Astrocyte (in vitro differentiated cells and primary cell): ENCODE measurements at regions not wholly inside any gene's neighbourhood (a gene's known extent, or its start where the extent isn't known, plus 50 kb on each side); places are given as distances from the start of the nearest gene placed in this dataset.

Experiments used
- DNase-seq: peaks from one replicate; pipeline ENCODE4 v3.0.0-alpha.2; 2010; ENCODE audit warnings: low read depth
- FAIRE-seq: peaks from 2 replicates; lab custom pipeline; 2011; peaks lifted over from hg19 to GRCh38; lab: Jason Lieb, UNC
- H2AFZ ChIP-seq: 2 replicates; pipeline ENCODE4 v1.6.0; 2012; ENCODE audit warnings: low read depth, low read length, inconsistent platforms
- H3K27ac ChIP-seq: 2 replicates; pipeline ENCODE4 v1.5.1; 2011; ENCODE audit warnings: low read depth, low read length, inconsistent platforms
- H3K27me3 ChIP-seq: 2 replicates; pipeline ENCODE4 v1.6.0; 2011; ENCODE audit warnings: low read length, inconsistent platforms; ENCODE audit not compliant: insufficient read depth
- H3K36me3 ChIP-seq: 2 replicates; pipeline ENCODE4 v1.5.1; 2011; ENCODE audit warnings: low read length, inconsistent platforms; ENCODE audit not compliant: insufficient read depth
- H3K4me1 ChIP-seq: 2 replicates; pipeline ENCODE4 v1.5.1; 2011; ENCODE audit warnings: low read length, inconsistent platforms; ENCODE audit not compliant: insufficient read depth
- H3K4me2 ChIP-seq: 2 replicates; pipeline ENCODE4 v1.6.0; 2012; ENCODE audit warnings: low read length, inconsistent platforms
- H3K4me3 ChIP-seq: 2 replicates; pipeline ENCODE4 v1.5.1; 2011; ENCODE audit warnings: low read depth, mild to moderate bottlenecking, low read length, inconsistent platforms; ENCODE audit not compliant: insufficient read depth
- H3K79me2 ChIP-seq: 2 replicates; pipeline ENCODE4 v1.6.0; 2012; ENCODE audit warnings: mild to moderate bottlenecking, low read length, inconsistent platforms; ENCODE audit not compliant: insufficient read depth
- H3K9ac ChIP-seq: 2 replicates; pipeline ENCODE4 v1.6.0; 2012; ENCODE audit warnings: mild to moderate bottlenecking, low read length, inconsistent platforms
- H3K9me3 ChIP-seq: 2 replicates; pipeline ENCODE4 v1.5.1; 2012; ENCODE audit warnings: low read depth, mild to moderate bottlenecking, low read length, inconsistent platforms; ENCODE audit not compliant: insufficient read depth
- H4K20me1 ChIP-seq: 2 replicates; pipeline ENCODE4 v1.6.0; 2012; ENCODE audit warnings: low read length, inconsistent platforms; ENCODE audit not compliant: insufficient read depth
- H3K27ac Mint-ChIP-seq: one replicate; pipeline ENCODE4 v1.8.0; 2021; ENCODE audit warnings: mild to moderate bottlenecking, mixed read lengths; ENCODE audit not compliant: unreplicated experiment
- H3K27me3 Mint-ChIP-seq: one replicate; pipeline ENCODE4 v1.8.0; 2021; ENCODE audit warnings: low read depth, mixed read lengths; ENCODE audit not compliant: unreplicated experiment
- H3K36me3 Mint-ChIP-seq: one replicate; pipeline ENCODE4 v1.8.0; 2021; ENCODE audit warnings: low read depth, mixed read lengths; ENCODE audit not compliant: unreplicated experiment
- H3K4me1 Mint-ChIP-seq: one replicate; pipeline ENCODE4 v1.8.0; 2021; ENCODE audit warnings: low read depth, mixed read lengths; ENCODE audit not compliant: unreplicated experiment
- H3K4me3 Mint-ChIP-seq: one replicate; pipeline ENCODE4 v1.8.0; 2021; ENCODE audit warnings: mild to moderate bottlenecking, moderate library complexity, mixed read lengths; ENCODE audit not compliant: unreplicated experiment
- H3K9me3 Mint-ChIP-seq: one replicate; pipeline ENCODE4 v1.8.0; 2021; ENCODE audit warnings: mild to moderate bottlenecking, mixed read lengths; ENCODE audit not compliant: unreplicated experiment
- EZH2 ChIP-seq: IDR thresholded peaks from 2 replicates; pipeline ENCODE4 v1.6.1; 2012; ENCODE audit warnings: mild to moderate bottlenecking, low read length, inconsistent platforms; ENCODE audit not compliant: insufficient read depth
- TF ChIP-seq, protein P1 (sequence below): IDR thresholded peaks from 2 replicates; pipeline ENCODE4 v1.5.1; 2011; ENCODE audit warnings: low read depth, mild to moderate bottlenecking, inconsistent platforms, low read length, moderate library complexity; ENCODE audit not compliant: insufficient read depth

DNA sequence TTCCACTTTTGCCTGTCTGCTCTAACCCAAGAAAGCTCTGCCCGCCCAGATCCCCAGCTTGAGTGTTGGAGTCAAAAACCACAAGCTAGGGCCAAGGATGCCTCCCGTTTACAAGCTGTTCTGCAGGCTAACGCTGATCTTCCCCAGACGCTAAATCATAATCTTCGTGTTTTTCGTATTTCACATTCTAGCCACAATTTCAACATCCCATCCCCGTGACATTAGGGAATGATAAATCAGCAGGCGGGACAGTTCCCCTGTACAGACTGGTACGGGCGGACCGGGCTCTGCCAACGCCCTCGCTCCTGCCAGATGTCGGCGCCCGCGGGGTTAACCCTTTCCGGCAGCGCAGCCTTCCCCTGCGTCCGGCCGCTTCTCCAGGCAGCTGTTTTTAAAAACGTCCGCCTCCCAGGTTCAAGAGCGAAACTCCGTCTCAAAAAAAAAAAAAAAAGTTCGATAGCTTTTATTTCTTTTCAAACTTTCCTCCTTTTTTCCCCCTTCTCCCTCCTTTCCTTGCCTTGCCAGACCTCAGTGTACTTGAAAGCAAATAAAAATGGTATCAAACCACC lies 81.0 kb upstream of the BNC1 start:
- Histone ChIP-seq H3K27me3 (peaks cover 10% of the 10 kb centered on the region), H3K4me3 (peak overlapping the region; percentile 61), H3K9me3 (no peaks in the 10 kb centered on the region), H3K4me1 (peaks cover 3% of the 10 kb centered on the region), H3K27ac (no peak overlapping the region), H2AFZ (peak overlapping the region; percentile 84), H3K36me3 (no peaks in the 10 kb centered on the region), H3K79me2 (no peaks in the 10 kb centered on the region), H4K20me1 (no peaks in the 10 kb centered on the region), H3K4me2 (peak overlapping the region; percentile 91), H3K9ac (peak overlapping the region; percentile 64)
- peaks cover 3% of the 10 kb centered on the region for H3K9me3 Mint-ChIP-seq
- DNase-seq (peak; percentile 58), FAIRE-seq (no peak)
- H3K4me1 Mint-ChIP-seq, result peaks cover 4% of the 10 kb centered on the region
- peaks cover 12% of the 10 kb centered on the region for H3K27me3 Mint-ChIP-seq
- no peak overlapping the region for H3K27ac Mint-ChIP-seq
- H3K36me3 Mint-ChIP-seq, result no peaks in the 10 kb centered on the region
- TF ChIP-seq EZH2, result no peak
- TF ChIP-seq, protein P1, sequence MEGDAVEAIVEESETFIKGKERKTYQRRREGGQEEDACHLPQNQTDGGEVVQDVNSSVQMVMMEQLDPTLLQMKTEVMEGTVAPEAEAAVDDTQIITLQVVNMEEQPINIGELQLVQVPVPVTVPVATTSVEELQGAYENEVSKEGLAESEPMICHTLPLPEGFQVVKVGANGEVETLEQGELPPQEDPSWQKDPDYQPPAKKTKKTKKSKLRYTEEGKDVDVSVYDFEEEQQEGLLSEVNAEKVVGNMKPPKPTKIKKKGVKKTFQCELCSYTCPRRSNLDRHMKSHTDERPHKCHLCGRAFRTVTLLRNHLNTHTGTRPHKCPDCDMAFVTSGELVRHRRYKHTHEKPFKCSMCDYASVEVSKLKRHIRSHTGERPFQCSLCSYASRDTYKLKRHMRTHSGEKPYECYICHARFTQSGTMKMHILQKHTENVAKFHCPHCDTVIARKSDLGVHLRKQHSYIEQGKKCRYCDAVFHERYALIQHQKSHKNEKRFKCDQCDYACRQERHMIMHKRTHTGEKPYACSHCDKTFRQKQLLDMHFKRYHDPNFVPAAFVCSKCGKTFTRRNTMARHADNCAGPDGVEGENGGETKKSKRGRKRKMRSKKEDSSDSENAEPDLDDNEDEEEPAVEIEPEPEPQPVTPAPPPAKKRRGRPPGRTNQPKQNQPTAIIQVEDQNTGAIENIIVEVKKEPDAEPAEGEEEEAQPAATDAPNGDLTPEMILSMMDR, result no peak
- peak overlapping the region; percentile 80 for H3K4me3 Mint-ChIP-seq

DNA sequence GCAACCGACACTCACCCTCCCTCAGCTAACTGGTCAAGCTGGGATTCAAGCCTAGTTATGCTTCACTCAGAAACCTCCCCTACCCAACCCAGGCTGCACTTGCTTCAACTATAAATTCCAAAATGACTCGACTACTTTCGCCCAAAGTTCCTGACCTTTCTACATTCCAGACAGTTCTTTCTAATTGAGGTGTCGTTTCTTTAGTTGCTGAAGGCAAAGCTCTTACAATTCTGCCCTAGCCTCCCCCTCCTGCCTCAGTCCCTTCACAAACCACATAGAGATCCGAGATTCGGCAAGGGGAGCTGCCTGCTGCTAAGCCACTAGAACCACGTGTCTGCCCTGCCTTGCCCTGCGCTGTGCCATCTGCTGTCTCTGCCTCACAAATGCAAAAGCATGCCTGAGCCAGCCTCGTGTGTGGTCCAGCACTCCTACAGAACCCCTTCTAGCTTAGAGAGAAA lies 74.7 kb upstream of the SH3GL3 start:
- Mint-ChIP-seq H3K9me3 (peaks cover 2% of the 10 kb centered on the region), H3K4me1 (peaks cover 9% of the 10 kb centered on the region), H3K27me3 (peaks cover 26% of the 10 kb centered on the region), H3K4me3 (peak overlapping the region; percentile 28), H3K27ac (peak overlapping the region; percentile 49), H3K36me3 (no peaks in the 10 kb centered on the region)
- Histone ChIP-seq H3K4me1 (no peaks in the 10 kb centered on the region), H3K4me2 (peak overlapping the region; percentile 29), H3K9ac (no peak overlapping the region), H3K27ac (no peak overlapping the region), H3K4me3 (no peak overlapping the region), H3K27me3 (peaks cover 20% of the 10 kb centered on the region), H4K20me1 (no peaks in the 10 kb centered on the region), H3K9me3 (no peaks in the 10 kb centered on the region), H3K79me2 (no peaks in the 10 kb centered on the region), H2AFZ (peak overlapping the region; percentile 19), H3K36me3 (no peaks in the 10 kb centered on the region)
- TF ChIP-seq EZH2, result no peak
- DNase-seq, result peak; percentile 34
- FAIRE-seq, result no peak

DNA sequence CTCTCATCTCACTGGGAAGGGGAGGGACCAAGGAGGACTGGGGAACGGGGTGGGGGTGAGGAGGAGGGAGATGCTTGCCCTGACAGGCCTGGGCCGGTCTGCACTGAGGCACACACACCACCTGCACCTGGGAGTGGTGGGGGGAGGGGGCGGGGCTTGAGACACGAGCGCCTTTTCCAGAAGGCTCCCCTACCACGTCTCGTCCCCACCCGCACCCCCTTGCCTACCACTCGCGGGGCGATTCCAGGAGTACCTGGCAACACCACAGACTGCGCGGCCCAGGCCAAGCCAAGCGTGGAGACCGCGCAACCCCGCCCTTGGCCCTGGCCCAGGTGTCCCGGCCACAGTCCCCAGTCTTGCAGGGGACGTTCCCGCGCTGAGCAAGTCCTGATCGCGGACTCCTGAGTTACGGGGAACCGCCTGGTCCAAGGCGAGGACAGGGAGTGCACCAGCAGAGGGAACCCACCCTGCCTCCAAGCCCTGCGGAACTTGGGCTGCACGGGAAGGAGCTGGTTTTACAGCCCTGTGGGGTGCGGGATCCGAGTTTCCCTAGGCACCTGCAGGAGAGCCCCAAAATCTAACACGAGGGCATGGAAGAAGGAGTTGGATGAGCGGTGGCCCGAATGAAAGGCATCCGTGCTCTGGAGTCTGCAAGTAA lies 68.1 kb upstream of the SH3GL3 start:
- TF ChIP-seq EZH2, result no peak
- TF ChIP-seq, protein P1, result no peak
- no peak overlapping the region for H3K27ac ChIP-seq
- no peaks in the 10 kb centered on the region for H4K20me1 ChIP-seq
- no peak for FAIRE-seq
- H3K4me3 ChIP-seq, result no peak overlapping the region
- peaks cover 19% of the 10 kb centered on the region for H3K4me1 ChIP-seq
- peaks cover 7% of the 10 kb centered on the region for H3K4me1 Mint-ChIP-seq
- H3K9me3 ChIP-seq, result no peaks in the 10 kb centered on the region
- no peak for DNase-seq
- no peaks in the 10 kb centered on the region for H3K36me3 Mint-ChIP-seq
- H3K27me3 ChIP-seq, result peaks cover 10% of the 10 kb centered on the region
- no peaks in the 10 kb centered on the region for H3K79me2 ChIP-seq
- no peak overlapping the region for H3K4me3 Mint-ChIP-seq
- peaks cover 2% of the 10 kb centered on the region for H3K9me3 Mint-ChIP-seq
- H3K36me3 ChIP-seq, result no peaks in the 10 kb centered on the region
- H3K4me2 ChIP-seq, result peak overlapping the region; percentile 75
- no peak overlapping the region for H3K9ac ChIP-seq
- peak overlapping the region; percentile 52 for H2AFZ ChIP-seq
- H3K27me3 Mint-ChIP-seq, result peaks cover 21% of the 10 kb centered on the region
- no peak overlapping the region for H3K27ac Mint-ChIP-seq
